ENCODE measurements at regions not wholly inside any gene's neighbourhood (a gene's known extent, or its start where the extent isn't known, plus 50 kb on each side); places are given as distances from the start of the nearest gene placed in this dataset.
"Not testable (repeated sequence)": the region's sequence is repeated elsewhere in the genome, so short reads cannot be mapped to it uniquely, and the experiment has no call there.

- DNase-seq (ENCODE audit: low read depth in 2 of 2): no peak
Measured at GRCh38 chrY:12359867-12360266, 341.2 kb upstream of the USP9Y start.

GRCh38 chrY:12360496-12360895 is 340.5 kb upstream of the USP9Y start:
- DNase-seq (ENCODE audit: low read depth in 2 of 2): no peak

GRCh38 chrY:12365311-12365910 is 335.6 kb upstream of the USP9Y start:
- no peak for DNase-seq (ENCODE audit: low read depth in 2 of 2)

- DNase-seq (ENCODE audit: low read depth in 2 of 2): not testable (repeated sequence)
Measured at GRCh38 chrY:12374588-12374987, 326.4 kb upstream of the USP9Y start.

GRCh38 chrY:12391655-12392559 is 309.1 kb upstream of the USP9Y start:
- not testable (repeated sequence) for DNase-seq (ENCODE audit: low read depth in 2 of 2)

- no peak for DNase-seq (ENCODE audit: low read depth in 2 of 2)
Measured at GRCh38 chrY:12393190-12393589, 307.8 kb upstream of the USP9Y start.

GRCh38 chrY:12395381-12396120 is 305.5 kb upstream of the USP9Y start:
- not testable (repeated sequence) for DNase-seq (ENCODE audit: low read depth in 2 of 2)

- DNase-seq (ENCODE audit: low read depth in 2 of 2): no peak
Measured at GRCh38 chrY:12403916-12404315, 297.1 kb upstream of the USP9Y start.

GRCh38 chrY:12408236-12408635 is 292.8 kb upstream of the USP9Y start:
- no peak for DNase-seq (ENCODE audit: low read depth in 2 of 2)

- DNase-seq (ENCODE audit: low read depth in 2 of 2): no peak
Measured at GRCh38 chrY:12410696-12411095, 290.3 kb upstream of the USP9Y start.

- no peak for DNase-seq (ENCODE audit: low read depth in 2 of 2)
Measured at GRCh38 chrY:12421072-12421787, 279.8 kb upstream of the USP9Y start.

GRCh38 chrY:12421788-12422124 is 279.3 kb upstream of the USP9Y start:
- DNase-seq (ENCODE audit: low read depth in 2 of 2): no peak

GRCh38 chrY:12422536-12422935 is 278.5 kb upstream of the USP9Y start:
- no peak for DNase-seq (ENCODE audit: low read depth in 2 of 2)

GRCh38 chrY:12423416-12424252 is 277.4 kb upstream of the USP9Y start:
- DNase-seq (ENCODE audit: low read depth in 2 of 2): no peak

GRCh38 chrY:12425506-12425905 is 275.5 kb upstream of the USP9Y start:
- DNase-seq (ENCODE audit: low read depth in 2 of 2): no peak

GRCh38 chrY:12427361-12427760 is 273.7 kb upstream of the USP9Y start:
- no peak for DNase-seq (ENCODE audit: low read depth in 2 of 2)

- DNase-seq (ENCODE audit: low read depth in 2 of 2): no peak
Measured at GRCh38 chrY:12431546-12431945, 269.5 kb upstream of the USP9Y start.

GRCh38 chrY:12438823-12439222 is 262.2 kb upstream of the USP9Y start:
- DNase-seq (ENCODE audit: low read depth in 2 of 2): not testable (repeated sequence)

GRCh38 chrY:12444200-12444599 is 256.8 kb upstream of the USP9Y start:
- no peak for DNase-seq (ENCODE audit: low read depth in 2 of 2)

GRCh38 chrY:12446486-12447265 is 254.4 kb upstream of the USP9Y start:
- DNase-seq (ENCODE audit: low read depth in 2 of 2): not testable (repeated sequence)

Data from stimulated activated CD8-positive, alpha-beta memory T cell treated with anti-CD3 and anti-CD28 coated beads, Interleukin-7, amount 100 ng/mL, for 4 hours (primary cell).